Thyroid gland (tissue), 4 donors: ENCODE measurements at regions not wholly inside any gene's neighbourhood (a gene's known extent, or its start where the extent isn't known, plus 50 kb on each side); places are given as distances from the start of the nearest gene placed in this dataset.

Source experiments
- DNase-seq, 2 donors: peaks; one replicate each; pipeline ENCODE4 v3.0.0-alpha.2; 2019
- H3K27ac ChIP-seq, 3 donors: fragments of 200-600 bp; sonication (generic); 1 replicate in 2 of 3; 2 replicates in 1 of 3; pipeline ENCODE4 v1.5.1; 2016 to 2019; ENCODE audit warnings: mild to moderate bottlenecking in 1 of 3, moderate library complexity in 1 of 3
- H3K27me3 ChIP-seq: fragments of 200-600 bp; sonication (generic); one replicate; pipeline ENCODE4 v1.5.1; 2019
- H3K36me3 ChIP-seq, 2 donors: fragments of 200-600 bp; sonication (generic); one replicate each; pipeline ENCODE4 v1.5.1; 2016 to 2019
- H3K4me1 ChIP-seq, 2 donors: fragments of 200-600 bp; sonication (generic); one replicate each; pipeline ENCODE4 v1.5.1; 2017 to 2019
- H3K4me3 ChIP-seq, 3 donors: fragments of 200-600 bp; sonication (generic); replicated peaks in 1 of 3; 1 replicate in 2 of 3; 2 replicates in 1 of 3; pipeline ENCODE4 v1.5.1; 2016; ENCODE audit warnings: mild to moderate bottlenecking in 1 of 3
- H3K9me3 ChIP-seq: fragments of 200-600 bp; sonication (generic); one replicate; pipeline ENCODE4 v1.5.1; 2017
- POLR2A ChIP-seq, 2 donors: fragments of 450-650 bp; IDR thresholded peaks; one replicate each; pipeline ENCODE4 v1.6.1; 2017; ENCODE audit warnings: antibody characterized with exemption in 2 of 2, mild to moderate bottlenecking in 2 of 2, moderate library complexity in 1 of 2
- WGBS, 2 donors: methylation state at CpG; one replicate each; pipeline ENCODE4 v1.1.5; 2017; 5-methylcytosine and 5-hydroxymethylcytosine counted together
- intact Hi-C: fragments of 100-400 bp; cut with DNase I; formaldehyde crosslinking; loops from one replicate; pipeline ENCODE4 v1.15.1; 2023
- TF ChIP-seq, protein P1 (sequence below), 6 experiments: fragments of 200-600 bp in 3 of 6; fragments of 450-650 bp in 3 of 6; sonication (generic) in 3 of 6; IDR thresholded peaks; one replicate each; pipeline ENCODE4 v1.5.1; 2016 to 2019; ENCODE audit warnings: antibody characterized with exemption in 6 of 6, mild to moderate bottlenecking in 2 of 6, inconsistent platforms in 1 of 6, moderate library complexity in 1 of 6

DNA sequence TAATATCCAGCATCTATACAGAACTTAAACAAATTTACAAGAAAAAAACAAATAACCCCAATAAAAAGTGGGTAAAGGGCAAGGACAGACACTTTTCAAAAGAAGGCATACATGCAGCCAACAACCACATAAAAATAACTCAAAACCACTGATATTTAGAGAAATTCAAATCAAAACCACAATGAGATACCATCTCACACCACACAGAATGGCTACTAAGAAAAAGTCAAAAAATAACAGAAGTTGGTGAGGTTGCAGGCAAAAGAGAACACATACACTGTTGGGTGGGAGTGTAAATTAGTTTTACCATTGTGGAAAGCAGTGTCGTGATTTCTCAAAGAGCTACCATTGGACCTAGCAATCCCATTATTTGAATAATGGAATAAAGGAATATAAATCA lies 1973.9 kb upstream of the LRRTM1 start:
- TF ChIP-seq, protein P1, sequence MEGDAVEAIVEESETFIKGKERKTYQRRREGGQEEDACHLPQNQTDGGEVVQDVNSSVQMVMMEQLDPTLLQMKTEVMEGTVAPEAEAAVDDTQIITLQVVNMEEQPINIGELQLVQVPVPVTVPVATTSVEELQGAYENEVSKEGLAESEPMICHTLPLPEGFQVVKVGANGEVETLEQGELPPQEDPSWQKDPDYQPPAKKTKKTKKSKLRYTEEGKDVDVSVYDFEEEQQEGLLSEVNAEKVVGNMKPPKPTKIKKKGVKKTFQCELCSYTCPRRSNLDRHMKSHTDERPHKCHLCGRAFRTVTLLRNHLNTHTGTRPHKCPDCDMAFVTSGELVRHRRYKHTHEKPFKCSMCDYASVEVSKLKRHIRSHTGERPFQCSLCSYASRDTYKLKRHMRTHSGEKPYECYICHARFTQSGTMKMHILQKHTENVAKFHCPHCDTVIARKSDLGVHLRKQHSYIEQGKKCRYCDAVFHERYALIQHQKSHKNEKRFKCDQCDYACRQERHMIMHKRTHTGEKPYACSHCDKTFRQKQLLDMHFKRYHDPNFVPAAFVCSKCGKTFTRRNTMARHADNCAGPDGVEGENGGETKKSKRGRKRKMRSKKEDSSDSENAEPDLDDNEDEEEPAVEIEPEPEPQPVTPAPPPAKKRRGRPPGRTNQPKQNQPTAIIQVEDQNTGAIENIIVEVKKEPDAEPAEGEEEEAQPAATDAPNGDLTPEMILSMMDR (IDR thresholded peaks at IDR 0.05), result no peak
- no peak for TF ChIP-seq POLR2A (IDR thresholded peaks at IDR 0.05)
- Histone ChIP-seq H3K27ac (no peak overlapping the region), H3K27me3 (no peaks in the 10 kb centered on the region), H3K9me3 (no peaks in the 10 kb centered on the region), H3K4me1 (no peaks in the 10 kb centered on the region), H3K4me3 (no peak overlapping the region), H3K36me3 (no peaks in the 10 kb centered on the region)
- no peak for DNase-seq
- intact Hi-C loops, result no loop called here
- WGBS, 2 donors, result 82 to 86% methylated on average over 1 of the region's 1 CpG

DNA sequence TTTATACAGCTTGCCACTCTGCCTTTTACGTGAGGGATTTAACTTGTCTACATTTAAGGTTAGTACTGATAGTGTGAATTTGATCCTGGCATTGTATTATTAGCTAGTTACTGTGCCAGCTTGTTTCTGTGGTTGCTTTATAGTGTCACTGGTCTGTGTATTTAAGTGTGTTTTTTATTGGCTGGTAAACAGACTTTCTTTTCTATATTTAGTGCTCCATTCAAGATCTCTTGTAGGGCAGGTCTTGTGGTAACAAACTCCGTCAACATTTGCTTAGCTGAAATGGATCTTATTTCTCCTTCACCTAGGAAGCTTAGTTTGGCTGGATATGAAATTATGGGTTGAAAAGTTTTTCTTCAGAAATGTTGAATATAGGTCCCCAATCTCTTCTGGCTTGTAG lies 1971.0 kb upstream of the LRRTM1 start:
- DNase-seq, result no peak
- Histone ChIP-seq H3K4me1 (no peaks in the 10 kb centered on the region), H3K27ac (no peak overlapping the region), H3K4me3 (no peak overlapping the region), H3K36me3 (no peaks in the 10 kb centered on the region), H3K27me3 (no peaks in the 10 kb centered on the region), H3K9me3 (no peaks in the 10 kb centered on the region)
- 79 to 87% methylated on average over 2 of the region's 2 CpGs for WGBS, 2 donors
- intact Hi-C loops, result no loop called here
- TF ChIP-seq, protein P1 (IDR thresholded peaks at IDR 0.05), result no peak
- no peak for TF ChIP-seq POLR2A (IDR thresholded peaks at IDR 0.05)

DNA sequence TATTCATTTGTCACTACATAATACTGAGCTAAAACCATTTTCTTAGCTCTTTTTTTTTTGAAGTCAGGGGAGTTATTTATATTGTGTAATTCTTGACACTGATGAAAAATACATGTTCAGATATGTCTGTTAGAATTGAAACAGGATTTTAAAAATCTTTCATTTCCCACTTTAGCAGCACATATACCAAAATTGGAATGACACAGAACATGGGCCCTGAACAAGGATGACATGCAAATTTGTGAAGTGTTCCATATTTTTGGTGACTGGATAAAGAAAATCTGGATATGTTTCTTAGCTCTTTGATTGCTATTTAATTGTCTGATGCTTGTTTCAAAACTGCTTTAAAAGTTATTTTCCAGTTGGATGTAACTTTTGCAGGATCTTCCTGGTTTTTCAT lies 1963.9 kb upstream of the LRRTM1 start:
- no peak overlapping the region for H3K27ac ChIP-seq
- no peaks in the 10 kb centered on the region for H3K4me1 ChIP-seq
- H3K9me3 ChIP-seq, result no peaks in the 10 kb centered on the region
- intact Hi-C loops, result no loop called here
- no peak for TF ChIP-seq POLR2A (IDR thresholded peaks at IDR 0.05)
- TF ChIP-seq, protein P1 (IDR thresholded peaks at IDR 0.05), result no peak
- DNase-seq, result no peak
- no peak overlapping the region for H3K4me3 ChIP-seq
- no peaks in the 10 kb centered on the region for H3K27me3 ChIP-seq
- H3K36me3 ChIP-seq, result no peaks in the 10 kb centered on the region

DNA sequence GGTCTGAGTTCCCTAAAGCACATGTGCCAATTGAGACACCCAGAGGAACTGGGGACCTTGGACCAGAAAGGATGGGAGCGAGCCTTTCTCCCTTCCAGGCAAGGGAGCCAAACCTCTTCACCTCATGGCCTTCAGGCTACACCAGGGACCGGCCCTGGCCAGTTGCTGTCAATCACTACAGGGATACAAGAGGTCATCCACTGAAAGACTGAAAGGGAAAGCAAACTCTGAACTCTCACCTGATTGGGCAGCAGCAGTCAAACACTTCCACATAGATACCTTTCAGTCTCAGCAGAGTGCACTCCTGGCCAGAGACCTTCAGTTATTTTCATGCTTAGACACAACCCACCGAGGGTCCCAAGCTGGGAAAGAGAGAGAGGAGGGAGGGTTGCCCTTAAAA lies 1956.0 kb upstream of the LRRTM1 start:
- Histone ChIP-seq H3K36me3 (no peaks in the 10 kb centered on the region), H3K27ac (no peak overlapping the region), H3K9me3 (no peaks in the 10 kb centered on the region), H3K4me1 (no peaks in the 10 kb centered on the region), H3K27me3 (no peaks in the 10 kb centered on the region), H3K4me3 (no peak overlapping the region)
- TF ChIP-seq POLR2A (IDR thresholded peaks at IDR 0.05), result no peak
- TF ChIP-seq, protein P1 (IDR thresholded peaks at IDR 0.05), result no peak
- 64 to 71% methylated on average over 3 of the region's 3 CpGs for WGBS, 2 donors
- intact Hi-C loops, result no loop called here
- DNase-seq, result no peak

DNA sequence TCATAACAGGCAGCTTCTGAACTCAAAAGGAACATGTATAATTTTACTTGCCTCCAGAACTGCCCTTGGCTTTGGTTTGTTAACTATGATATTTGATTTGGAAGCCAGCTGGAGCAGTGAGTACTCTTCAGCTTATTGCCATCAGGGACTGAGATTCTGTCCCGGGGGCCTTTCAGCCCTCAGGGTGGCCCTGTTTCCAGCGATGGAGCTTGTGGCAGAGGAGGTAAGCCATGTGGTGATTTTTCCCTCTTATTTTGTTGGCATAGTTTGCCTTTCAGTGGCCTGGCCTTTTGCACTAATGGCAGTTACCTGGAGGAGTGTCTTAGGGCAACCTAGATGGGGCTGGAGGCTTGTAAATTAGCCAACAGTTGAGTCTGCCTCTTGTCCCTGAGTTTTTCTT lies 1955.0 kb upstream of the LRRTM1 start:
- no peaks in the 10 kb centered on the region for H3K4me1 ChIP-seq
- 77 to 83% methylated on average over 2 of the region's 2 CpGs for WGBS, 2 donors
- no peaks in the 10 kb centered on the region for H3K36me3 ChIP-seq
- intact Hi-C loops, result no loop called here
- no peaks in the 10 kb centered on the region for H3K9me3 ChIP-seq
- DNase-seq, result no peak
- H3K27ac ChIP-seq, result no peak overlapping the region
- no peak overlapping the region for H3K4me3 ChIP-seq
- TF ChIP-seq POLR2A (IDR thresholded peaks at IDR 0.05), result no peak
- TF ChIP-seq, protein P1 (IDR thresholded peaks at IDR 0.05), result no peak
- H3K27me3 ChIP-seq, result no peaks in the 10 kb centered on the region
